ENCODE measurements at regions not wholly inside any gene's neighbourhood (a gene's known extent, or its start where the extent isn't known, plus 50 kb on each side); places are given as distances from the start of the nearest gene placed in this dataset.

- TF ChIP-seq EZH2 (IDR thresholded peaks at IDR 0.05; ENCODE audit: low read depth, unreplicated experiment) (no peak), REST (IDR thresholded peaks at IDR 0.05; ENCODE audit: unreplicated experiment) (no peak), CREB1 (CRISPR knock-in tag; IDR thresholded peaks at IDR 0.05; ENCODE audit: low read depth) (no peak), ZNF331 (CRISPR knock-in tag; IDR thresholded peaks at IDR 0.05; ENCODE audit: low read depth) (no peak), CTCF (conservative IDR thresholded peaks at IDR 0.05; ENCODE audit: low read depth in 2 of 2) (no peak), JUNB (IDR thresholded peaks at IDR 0.05; ENCODE audit: unreplicated experiment) (no peak), POLR2AphosphoS5 (IDR thresholded peaks at IDR 0.05; ENCODE audit: low read depth) (no peak), STAT1 (IDR thresholded peaks at IDR 0.05; ENCODE audit: unreplicated experiment) (no peak)
These were observed 103.0 kb upstream of the RREB1 start (continued) for GRCh38 chr6:7004581-7005297.

- Histone ChIP-seq H3K27me3 (ENCODE audit: insufficient read depth) (no peaks in the 10 kb centered on the region), H3K4me3 (no peak overlapping the region), H3K27ac (ENCODE audit: low read depth) (no peak overlapping the region), H2AFZ (no peak overlapping the region), H4K20me1 (replicated peaks; ENCODE audit: insufficient read depth) (no peaks in the 10 kb centered on the region), H3K9me2 (ENCODE audit: insufficient read depth) (no peaks in the 10 kb centered on the region), H3F3A (replicated peaks; ENCODE audit: low read depth) (no peaks in the 10 kb centered on the region), H3K79me2 (replicated peaks; ENCODE audit: insufficient read depth) (no peaks in the 10 kb centered on the region), H3K4me2 (no peak overlapping the region), H3K4me1 (ENCODE audit: insufficient read depth) (0 out of 2 replicates have a peak, but pooled peaks cover 3% of the 10 kb centered on the region), H3K36me3 (ENCODE audit: insufficient read depth) (no peaks in the 10 kb centered on the region)
- Mint-ChIP-seq H3K27me3 (ENCODE audit: insufficient read depth, low read depth, poor library complexity) (no peaks in the 10 kb centered on the region), H3K4me3 (no peak overlapping the region), H3K27ac (no peak overlapping the region), H3K9me3 (no peaks in the 10 kb centered on the region), H3K4me1 (peaks cover 7% of the 10 kb centered on the region; the same call in 1 of the 3 replicates), H3K36me3 (ENCODE audit: low read depth) (no peaks in the 10 kb centered on the region)
- ATAC-seq (no peak), DNase-seq (ENCODE audit: low spot score) (no peak)
- TF ChIP-seq JUNB (IDR thresholded peaks at IDR 0.05; ENCODE audit: unreplicated experiment) = no peak
- TF ChIP-seq CREB1 (CRISPR knock-in tag; IDR thresholded peaks at IDR 0.05; ENCODE audit: low read depth) = no peak
These were observed 101.1 kb upstream of the RREB1 start for GRCh38 chr6:7006515-7007191.
